Fibroblast of skin of abdomen (primary cell): ENCODE measurements at regions not wholly inside any gene's neighbourhood (a gene's known extent, or its start where the extent isn't known, plus 50 kb on each side); places are given as distances from the start of the nearest gene placed in this dataset.

Source experiments
- DNase-seq: peaks from one replicate; pipeline ENCODE4 v3.0.0-alpha.2; 2013

- no peak for DNase-seq
These were observed 458.1 kb downstream of the BCL11A start for GRCh38 chr2:60095202-60095815.

- DNase-seq = no peak
These were observed 459.0 kb downstream of the BCL11A start for GRCh38 chr2:60094450-60094929.

- DNase-seq = no peak
These were observed 460.7 kb downstream of the BCL11A start for GRCh38 chr2:60092781-60093180.

- peak; percentile 48 for DNase-seq
These were observed 461.6 kb downstream of the BCL11A start for GRCh38 chr2:60091894-60092293.

GRCh38 chr2:60091266-60091665 lies 462.2 kb downstream of the BCL11A start:
- DNase-seq = peak; percentile 41

- DNase-seq = no peak
These were observed 473.9 kb downstream of the BCL11A start for GRCh38 chr2:60079562-60079961.

- no peak for DNase-seq
These were observed 478.4 kb downstream of the BCL11A start for GRCh38 chr2:60075048-60075447.

GRCh38 chr2:60073201-60073600 lies 480.3 kb downstream of the BCL11A start:
- no peak for DNase-seq

- no peak for DNase-seq
These were observed 480.8 kb downstream of the BCL11A start for GRCh38 chr2:60072609-60073008.

GRCh38 chr2:60071490-60071831 lies 482.0 kb downstream of the BCL11A start:
- DNase-seq = no peak

- DNase-seq = peak; percentile 61
These were observed 482.5 kb downstream of the BCL11A start for GRCh38 chr2:60070736-60071489.

- no peak for DNase-seq
These were observed 483.3 kb downstream of the BCL11A start for GRCh38 chr2:60070196-60070595.

- no peak for DNase-seq
These were observed 484.7 kb downstream of the BCL11A start for GRCh38 chr2:60068755-60069154.

- DNase-seq = peak; percentile 72
These were observed 486.4 kb downstream of the BCL11A start for GRCh38 chr2:60067006-60067405.

GRCh38 chr2:60066096-60066839 lies 487.2 kb downstream of the BCL11A start:
- DNase-seq = no peak

GRCh38 chr2:60064687-60065389 lies 488.6 kb downstream of the BCL11A start:
- DNase-seq = peak; percentile 8

- DNase-seq = no peak
These were observed 494.7 kb downstream of the BCL11A start for GRCh38 chr2:60058781-60059180.

- no peak for DNase-seq
These were observed 498.7 kb downstream of the BCL11A start for GRCh38 chr2:60054571-60055340.

GRCh38 chr2:60053791-60054190 lies 499.7 kb downstream of the BCL11A start:
- no peak for DNase-seq

- DNase-seq = no peak
These were observed 500.9 kb downstream of the BCL11A start for GRCh38 chr2:60052601-60053000.

GRCh38 chr2:60051991-60052390 lies 501.5 kb downstream of the BCL11A start:
- no peak for DNase-seq

GRCh38 chr2:60047944-60048525 lies 505.4 kb downstream of the BCL11A start:
- DNase-seq = no peak
